ENCODE measurements at regions not wholly inside any gene's neighbourhood (a gene's known extent, or its start where the extent isn't known, plus 50 kb on each side); places are given as distances from the start of the nearest gene placed in this dataset.

DNA sequence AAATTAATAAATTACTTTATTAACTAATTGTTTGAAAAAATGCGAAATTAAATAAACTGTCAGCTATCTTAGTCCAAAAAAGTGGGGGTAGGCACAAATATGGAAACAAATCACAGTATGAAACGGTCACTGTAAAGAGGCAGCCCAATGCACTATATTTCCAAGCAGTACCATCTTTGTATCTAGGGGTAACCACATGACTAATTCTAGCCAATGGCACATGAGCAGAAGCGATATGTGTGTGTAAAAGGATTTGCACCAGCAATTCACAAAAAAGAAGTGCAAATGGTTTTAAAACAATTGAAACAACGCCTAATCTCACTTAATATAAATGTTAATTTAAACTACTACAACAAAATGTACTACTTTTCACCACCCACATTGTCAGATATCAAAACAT lies 129.5 kb upstream of the PRNP start:
- no peak for FAIRE-seq

DNA sequence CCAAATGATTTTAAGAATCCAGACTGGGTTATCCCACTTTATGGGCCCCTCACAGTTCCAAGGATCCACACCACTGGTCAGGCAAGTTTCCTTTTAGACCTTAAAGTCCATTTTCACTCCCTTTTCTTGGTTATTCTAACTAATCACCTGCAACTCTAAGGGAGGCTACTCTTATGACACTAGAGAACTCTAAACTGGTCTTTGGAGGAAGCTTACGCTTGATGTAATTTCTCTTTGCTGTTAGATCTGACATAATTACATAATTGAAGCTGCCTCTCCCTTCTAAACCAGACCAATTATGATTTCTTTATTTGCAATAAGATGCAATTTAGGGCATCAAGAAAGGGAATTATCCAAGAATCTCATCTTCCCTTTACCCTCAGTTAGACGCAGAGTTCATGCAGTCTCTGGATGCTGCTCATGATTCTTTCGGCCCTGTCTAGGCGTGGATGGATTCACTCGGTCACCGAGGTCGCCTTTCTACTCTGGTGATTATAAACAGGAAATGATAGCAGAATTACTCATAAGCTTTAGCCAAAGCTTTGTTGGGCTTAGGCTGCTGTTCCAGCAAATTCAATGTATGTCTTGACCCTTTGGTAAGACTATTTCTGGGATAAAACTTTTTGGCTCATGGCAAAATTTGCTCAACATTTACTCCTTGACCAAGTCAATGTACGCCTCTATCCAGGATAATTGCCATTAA lies 130.9 kb upstream of the PRNP start:
- FAIRE-seq = no peak

DNA sequence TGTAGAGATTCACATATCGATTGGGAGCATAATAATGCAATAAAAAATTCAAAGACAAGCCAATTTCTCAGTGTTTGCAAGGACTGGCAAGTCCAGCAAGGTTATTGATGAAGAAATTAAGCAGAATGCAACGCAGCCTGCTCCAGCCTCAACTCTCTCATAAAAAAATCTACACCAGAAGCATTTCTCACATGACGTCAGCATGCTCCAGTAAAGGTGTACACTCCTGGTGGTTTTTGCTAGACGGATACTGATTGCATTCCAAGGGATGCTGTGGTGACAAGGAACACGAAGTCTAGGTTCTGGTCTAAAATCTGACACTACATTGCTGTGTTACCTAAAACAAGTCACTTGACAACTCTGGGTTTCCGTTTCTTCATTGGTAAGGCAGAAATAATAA lies 131.9 kb upstream of the PRNP start:
- FAIRE-seq = no peak

DNA sequence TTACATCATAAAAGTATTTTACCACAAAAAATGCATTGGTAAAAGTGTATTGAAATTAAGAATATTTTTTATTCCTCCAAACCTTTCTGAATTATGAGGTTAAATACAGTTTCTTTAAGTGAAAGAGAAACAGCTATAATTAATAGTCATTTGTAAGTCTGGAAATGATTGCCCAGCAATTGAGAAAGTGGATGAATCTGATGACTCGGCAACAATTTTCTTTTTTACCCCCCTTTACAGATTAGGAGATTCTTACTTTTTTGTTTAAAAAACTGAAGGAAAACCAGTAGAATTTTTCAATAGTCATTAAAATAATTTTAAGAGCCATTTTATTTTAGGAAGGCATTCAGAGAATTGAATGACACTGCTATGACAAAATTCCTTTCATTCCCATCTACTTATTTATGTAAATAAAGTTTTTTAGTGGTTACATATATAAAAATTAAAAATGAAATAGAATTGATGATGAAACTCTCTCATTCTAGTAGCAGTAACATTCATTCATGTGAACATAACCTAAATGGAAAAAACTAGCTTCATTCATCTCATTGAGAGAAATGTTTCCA lies 134.1 kb upstream of the PRNP start:
- FAIRE-seq = no peak

DNA sequence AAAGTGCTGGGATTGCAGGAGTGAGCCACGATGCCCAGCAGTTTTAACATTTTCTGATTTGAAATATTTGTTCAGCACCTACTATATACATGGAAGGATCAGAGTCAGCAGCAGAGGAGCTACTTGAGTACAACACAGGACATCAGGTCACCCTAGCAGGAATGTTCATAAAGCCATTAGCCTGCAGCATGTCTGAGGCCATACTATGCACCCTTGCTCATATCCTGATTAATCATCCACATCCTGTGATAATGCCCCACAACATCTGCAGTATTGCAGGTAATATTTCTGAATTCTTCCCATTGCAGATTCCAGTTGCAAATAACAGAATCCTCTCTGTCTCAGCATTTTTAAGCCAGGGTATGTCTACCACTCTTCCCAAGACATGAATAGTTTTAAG lies 135.5 kb upstream of the PRNP start:
- no peak for FAIRE-seq

DNA sequence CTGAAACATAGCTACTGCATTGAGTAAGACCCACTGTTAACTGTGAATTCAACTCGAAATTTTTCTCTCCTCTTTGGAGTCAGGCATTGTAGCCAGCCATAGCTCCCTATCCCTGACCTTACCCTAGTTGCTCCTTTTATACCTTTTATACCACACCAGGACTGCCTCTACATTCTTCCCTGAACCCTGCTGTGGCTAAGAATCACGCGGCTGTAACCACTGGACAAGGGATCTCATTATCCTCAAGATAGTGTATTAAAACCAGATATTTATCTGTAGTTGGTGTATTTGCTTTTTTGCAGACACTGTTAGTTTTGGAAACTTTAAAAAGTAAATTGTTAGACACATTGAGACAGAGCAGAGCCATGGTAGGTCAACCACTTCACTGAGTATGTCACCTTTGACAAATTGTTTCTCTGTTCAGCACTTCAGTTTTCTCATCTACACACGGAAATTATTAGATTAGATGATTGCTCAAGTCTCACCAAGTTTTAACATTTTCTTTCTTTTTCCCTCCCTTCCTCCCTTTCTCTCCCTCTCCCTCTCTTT lies 136.5 kb upstream of the PRNP start:
- FAIRE-seq = no peak

DNA sequence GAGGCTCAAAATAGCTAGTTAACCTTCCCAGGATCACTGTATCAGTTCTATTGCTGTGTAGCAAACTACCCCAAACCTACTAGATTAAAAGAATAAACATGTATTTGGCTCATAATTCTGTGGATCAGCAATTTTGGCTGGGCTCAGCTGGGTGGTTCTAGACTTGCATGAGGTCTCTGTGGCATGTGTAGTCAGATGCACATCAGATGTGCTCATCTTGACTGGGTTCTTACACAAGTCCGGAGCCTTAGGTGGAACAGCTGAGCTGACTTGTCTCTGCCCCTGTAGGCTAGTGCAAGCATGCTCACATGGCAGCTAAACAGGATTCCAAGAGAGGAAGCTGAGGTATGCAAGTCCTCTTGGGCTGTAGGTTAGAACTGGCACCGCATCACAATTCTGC lies 137.7 kb upstream of the PRNP start:
- no peak for FAIRE-seq

DNA sequence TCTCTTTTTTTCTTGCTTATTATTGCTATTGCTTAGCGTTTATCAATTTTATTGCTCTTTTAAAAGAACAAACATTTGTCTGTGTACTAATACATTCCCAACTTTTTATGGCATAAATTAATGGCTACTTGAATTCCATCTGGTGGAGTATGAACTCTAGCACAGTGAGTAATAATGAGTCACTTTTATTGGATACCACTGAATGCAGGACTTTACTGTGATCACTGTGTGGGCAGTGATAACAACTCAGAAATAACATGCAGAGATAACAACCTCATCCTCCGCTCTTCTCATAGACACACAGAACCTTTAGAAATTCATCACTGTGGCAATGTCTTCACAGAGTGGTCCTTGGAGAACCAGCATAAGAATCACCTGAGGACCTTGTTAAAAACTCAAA lies 139.5 kb upstream of the PRNP start:
- no peak for FAIRE-seq

DNA sequence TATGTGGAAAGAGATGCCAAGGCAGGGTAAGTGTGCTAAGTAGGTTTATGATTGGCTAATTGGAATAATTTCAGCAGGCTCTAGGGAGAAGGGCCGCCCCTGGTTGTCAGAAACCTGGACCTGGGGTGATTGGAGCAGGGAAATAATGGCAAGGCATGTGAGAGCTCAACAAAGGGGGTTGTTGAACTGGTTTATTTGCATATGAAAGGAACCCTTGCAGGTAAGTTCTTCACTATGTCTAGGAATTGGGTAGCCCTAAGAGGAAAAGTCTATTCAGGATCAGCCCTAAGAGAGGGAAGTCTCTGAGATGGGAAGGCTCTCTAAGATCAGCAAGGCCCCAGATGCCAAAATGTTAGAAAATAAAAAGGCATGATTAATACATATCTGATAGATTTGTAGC lies 139.9 kb upstream of the PRNP start:
- no peak for FAIRE-seq

DNA sequence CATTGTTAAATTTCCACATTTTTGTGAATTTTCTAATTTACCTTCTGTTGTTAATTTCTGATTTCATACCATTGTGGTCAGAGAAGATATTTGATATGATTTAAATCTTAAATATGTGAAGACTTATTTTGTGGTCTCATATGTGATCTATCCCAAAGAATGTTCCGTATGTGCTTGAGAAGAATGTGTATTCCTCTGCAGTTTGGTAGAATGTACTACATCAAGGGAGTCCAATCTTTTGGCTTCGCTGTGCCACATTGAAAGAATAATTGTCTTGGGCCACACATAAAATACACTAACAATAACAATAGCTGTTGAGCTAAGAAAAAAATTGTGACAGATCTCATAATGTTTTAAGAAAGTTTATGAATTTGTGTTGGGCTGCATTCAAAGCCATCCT lies 140.7 kb upstream of the PRNP start:
- FAIRE-seq = no peak

DNA sequence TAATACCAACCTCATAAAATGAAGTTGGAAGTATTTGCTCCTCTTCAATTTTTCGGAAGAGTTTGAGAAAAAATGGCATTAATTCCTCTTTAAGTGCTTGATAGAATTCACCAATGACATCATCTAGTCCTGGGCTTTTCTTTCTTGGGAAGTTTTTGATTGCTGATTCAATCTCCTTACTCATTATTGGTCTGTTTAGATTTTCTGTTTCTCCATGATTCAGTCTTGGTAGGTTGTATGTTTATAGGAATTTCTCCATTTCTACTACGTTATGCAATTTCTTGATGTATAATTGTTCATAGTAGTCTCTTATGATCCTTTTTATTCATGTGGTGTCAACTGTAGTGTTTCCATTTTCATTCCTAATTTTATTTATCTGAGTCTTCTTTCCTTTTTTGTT lies 141.5 kb upstream of the PRNP start:
- FAIRE-seq = no peak

DNA sequence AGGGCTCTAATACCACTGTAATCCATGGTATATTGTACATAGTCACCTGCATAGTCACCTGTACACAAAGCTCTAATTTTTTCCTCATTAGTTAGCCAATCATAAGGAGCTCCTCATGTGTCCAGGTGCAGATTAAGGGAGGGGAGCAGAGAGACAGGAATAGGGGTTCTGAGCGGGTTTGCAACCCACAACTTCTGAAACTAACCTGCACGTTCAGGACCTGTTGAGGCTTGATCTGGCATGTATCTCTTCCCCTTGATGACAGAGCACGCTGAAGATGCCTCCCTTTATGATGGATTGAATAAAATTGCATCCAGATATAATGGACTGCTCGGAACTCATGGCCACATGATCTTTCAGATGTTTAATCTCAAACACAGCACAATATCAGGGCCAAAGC lies 144.0 kb upstream of the PRNP start:
- no peak for FAIRE-seq

DNA sequence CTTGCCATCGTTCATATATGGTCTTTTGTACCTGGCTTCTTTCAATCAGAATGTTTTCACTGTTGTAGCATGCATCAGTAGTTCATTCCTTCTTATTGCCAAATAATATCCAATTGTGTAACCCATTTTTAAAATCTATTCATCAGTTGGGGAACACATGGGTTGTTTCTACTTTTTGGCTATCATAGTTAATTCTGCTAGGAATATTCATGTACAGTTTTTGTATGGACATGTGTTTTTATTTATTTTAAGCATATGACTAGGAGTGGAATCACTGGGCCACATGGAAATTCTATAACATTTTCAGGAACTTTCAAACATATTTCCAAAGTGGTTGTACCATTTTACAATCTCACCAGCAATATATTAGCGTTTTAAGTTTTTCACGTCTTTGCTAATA lies 151.9 kb upstream of the PRNP start:
- FAIRE-seq = no peak

DNA sequence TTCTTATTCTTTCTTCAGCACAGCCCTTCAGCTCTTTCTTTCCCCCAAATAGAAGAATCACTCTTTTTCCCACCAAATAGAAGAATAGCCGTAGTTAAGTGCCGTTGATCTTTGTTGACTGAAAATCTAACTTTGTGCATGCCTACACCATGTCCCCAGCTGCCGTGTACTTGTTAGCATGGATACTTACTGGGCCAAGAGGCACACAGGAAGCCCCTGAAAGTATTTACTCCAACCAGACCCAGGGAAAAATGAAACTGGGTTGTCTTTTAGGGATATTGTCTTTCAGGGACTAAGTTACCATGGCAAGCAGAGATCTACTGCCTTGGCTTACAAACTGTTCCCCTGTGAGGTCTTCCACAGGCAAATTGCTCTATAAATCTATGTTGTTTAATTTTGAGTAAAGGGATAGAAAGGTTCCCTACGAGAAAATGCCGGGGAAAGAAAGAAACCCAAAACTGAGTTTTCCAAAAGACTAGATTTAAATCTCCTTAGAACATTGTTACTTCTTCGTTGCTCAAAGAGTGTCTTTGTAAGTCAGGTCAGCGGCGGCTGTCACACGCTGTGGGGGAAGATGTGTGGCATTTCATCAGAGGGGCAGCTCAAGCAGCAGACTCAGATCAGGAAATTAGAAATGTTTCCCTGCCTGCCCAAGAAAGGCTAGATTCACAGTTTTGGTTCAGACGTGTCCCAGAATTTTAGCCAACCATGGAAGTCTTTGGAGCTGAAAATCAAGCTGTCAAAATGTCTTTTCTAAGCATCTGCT lies 152.7 kb upstream of the PRNP start:
- no peak for FAIRE-seq

DNA sequence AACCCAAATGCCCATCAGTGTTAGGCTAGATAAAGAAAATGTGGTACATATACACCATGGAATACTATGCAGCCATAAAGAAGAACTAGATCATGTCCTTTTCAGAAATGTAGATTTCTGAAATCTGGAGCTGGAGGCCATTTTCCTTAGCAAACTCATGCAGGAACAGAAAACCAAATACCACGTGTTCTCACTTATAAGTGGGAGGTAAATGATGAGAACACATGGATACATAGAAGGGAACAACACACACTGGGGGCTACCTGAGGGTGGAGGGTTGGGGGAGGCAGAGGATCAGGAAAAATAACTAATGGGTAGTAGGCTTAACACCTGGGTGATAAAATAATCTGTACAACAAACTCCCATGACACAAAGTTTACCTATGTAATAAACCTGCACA lies 153.5 kb upstream of the PRNP start:
- FAIRE-seq = no peak

DNA sequence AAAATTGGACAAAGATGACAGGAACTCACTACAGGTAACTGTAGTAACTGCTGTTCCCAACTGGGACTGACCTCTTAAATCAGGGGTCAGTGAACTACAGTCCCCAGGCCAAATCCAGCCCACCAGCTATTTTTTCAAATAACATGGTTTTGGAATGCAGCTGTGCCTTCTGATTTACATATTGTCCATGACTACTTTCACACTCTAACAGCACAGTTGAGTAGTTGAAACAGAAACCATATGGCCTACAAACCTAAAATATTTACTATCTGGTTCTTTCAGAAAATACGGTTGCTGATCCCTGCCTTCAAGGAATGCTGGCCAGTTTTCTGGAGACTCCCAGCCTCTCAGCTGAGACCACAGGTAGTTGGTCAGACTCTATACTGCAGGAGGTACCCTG lies 161.5 kb upstream of the PRNP start:
- FAIRE-seq = no peak

DNA sequence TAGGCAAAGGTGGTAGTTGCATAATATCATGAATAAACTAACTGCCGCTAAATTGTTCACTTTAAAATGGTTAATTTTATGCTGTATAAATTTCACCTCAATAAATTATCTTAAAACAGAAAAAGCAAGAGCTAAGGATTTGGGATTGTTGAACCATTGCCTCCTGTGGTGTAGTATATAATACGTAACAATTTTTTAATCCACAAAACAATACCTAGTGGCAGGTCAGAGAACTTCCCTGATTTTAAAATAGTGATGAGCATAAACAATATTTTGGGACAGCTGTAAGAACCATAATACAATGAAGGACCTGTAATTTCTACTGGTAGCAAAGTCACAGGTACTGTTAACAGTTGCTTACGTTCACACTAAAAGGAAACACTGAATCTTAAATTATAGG lies 161.9 kb upstream of the PRNP start:
- FAIRE-seq = no peak

DNA sequence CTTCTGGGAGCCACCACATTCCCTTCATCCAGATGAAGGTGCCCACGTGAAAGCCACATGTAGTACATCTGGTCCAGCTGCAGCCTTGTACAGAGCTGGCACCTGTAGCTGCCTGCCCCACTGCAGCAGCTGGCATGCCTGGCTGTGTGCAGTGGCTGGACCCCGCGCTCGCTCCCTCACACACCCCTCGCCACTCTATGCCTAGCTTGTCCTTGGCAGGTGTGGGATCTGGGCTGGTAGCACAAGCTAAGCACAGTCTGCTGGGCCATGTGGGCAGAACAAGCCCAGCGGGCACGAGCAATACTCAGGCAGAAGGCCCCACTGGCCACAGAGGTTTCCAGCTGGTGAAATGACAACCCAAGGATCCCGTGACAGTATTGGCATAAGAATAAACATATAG lies 163.9 kb upstream of the PRNP start:
- FAIRE-seq = no peak

DNA sequence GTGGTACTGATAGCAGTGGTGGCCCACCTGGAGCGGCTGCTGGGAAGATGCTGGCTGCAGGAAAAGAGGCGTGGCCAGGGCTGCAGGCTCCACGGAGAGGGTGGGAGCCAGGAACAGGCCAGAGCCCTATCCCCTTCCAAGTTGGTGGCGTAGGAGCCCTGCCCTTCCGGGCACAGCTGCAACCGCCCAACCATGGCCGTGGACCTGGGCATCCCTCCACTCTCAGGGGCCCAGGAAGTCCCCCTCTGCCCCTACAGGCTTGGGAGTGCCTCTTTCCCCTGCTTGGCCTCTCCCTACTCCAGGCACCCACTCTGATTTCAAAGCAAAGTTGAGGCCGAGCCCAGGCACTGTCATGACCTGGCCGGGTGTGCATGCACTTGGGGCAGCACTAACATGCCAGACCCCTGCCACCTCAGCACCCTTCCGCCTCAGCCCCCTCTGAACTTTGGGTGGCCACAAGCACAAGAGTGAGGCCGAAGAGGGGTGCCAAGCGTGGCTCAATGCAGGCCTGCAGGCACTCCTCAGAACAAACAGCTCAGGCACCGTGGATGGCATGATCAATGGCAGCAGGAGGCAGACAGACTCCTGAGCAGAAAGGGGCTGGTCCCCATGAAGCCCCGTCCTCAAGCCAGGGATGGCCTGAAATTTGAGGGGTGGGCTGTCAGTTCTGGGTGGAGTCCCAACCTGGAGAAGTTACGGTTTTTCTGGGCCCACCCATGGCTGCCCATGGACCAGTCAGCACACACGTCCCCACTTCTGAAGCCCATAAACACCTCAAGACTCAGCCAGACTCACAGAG lies 164.9 kb upstream of the PRNP start:
- FAIRE-seq = no peak

DNA sequence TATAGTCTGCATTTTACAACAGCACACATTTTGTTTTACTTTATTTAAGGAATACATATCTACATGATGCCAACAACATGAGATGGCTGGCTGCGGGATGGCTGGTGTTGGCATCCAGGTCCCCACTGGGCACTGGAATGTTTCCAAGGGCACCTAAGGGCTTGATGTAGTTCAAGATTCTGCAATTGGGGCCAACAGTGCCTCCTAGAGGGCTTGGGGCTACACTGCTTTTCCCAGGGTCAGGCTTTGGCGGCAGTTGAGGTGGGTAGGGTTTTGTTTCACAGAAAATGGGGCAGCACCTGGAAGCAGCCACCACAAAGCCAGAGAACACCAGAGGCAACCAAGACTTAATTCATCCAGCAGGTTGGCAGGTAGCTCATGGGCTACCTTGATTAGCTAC lies 166.7 kb upstream of the PRNP start:
- no peak for FAIRE-seq

DNA sequence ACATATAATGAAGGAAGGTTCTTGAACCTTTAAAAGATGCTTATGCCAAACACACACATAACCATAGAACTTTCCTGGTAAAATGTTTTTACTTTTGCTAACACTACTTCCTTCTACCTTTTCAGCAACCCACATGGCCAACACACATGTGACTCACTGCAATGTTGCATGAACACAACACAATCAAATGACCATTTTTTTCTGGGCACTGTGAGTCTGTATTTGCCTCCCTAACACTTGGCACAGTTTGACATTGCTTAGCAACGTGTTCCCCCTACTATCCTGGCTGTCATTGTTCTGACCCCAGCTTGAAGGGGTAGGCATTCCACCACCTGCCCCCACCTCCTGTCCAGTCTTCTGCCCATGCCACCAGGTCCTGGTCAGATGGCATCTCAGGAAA lies 169.4 kb upstream of the PRNP start:
- FAIRE-seq = no peak

DNA sequence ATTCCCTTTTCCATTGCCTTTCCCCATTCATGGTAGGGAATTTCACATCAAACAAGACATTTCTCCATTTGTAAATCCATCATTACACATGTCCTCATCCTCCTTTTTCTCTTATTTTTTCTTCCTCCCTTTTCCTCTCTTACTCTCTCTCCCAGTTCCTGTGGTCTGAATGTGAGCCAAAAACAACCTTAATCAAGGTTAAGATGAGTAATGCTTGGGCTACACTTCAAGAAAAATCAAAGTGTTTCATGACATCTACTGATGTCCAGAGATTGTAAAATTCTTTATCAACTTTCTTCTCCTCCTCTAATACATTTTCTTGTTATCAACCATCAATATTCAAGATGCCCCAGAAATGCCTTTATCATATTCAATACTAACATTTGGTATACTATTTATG lies 172.5 kb upstream of the PRNP start:
- no peak for FAIRE-seq

DNA sequence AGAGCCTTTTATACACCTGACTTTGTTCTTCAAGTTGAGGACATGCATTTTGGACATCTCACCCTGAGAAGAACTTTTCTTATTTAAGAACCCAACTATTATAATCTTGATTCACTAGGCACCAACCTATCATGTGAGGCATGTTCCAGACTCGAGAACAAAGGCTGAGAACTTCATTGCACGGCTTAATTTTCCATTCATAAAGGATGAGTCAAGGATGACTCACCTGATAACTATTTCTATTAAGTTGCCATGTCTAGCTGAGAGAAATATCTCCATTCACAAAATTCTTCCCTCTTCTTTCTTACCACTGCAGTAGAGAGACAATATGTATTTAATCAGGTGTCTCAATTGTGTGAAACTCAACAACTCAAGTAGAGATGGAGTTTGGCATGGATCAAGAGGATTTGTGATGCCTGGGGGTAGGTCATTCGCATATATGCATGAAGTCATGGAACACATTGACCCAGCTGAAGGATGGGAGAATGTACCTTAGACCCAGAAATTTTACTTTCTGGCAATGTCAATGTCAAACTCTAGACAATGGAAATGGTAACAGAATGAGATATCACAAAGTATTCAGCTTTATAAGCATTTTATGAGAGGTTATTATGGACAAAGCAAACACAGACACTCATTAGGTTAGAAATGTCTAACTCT lies 173.2 kb upstream of the PRNP start:
- FAIRE-seq = no peak

Measured in colon (tissue), 2 donors.